Activated T-helper 1 cell treated with anti-CD3 and anti-CD28 coated beads, Interleukin-12 subunit alpha, Interleukin-12 subunit beta, Interleukin-2, Interleukin-4 antibody, amounts not matched to agents 30 ng/mL and 10 ng/mL and 1 ng/mL, durations not matched to agents 14 hours and 24 hours and 36 hours (primary cell): ENCODE measurements at regions not wholly inside any gene's neighbourhood (a gene's known extent, or its start where the extent isn't known, plus 50 kb on each side); places are given as distances from the start of the nearest gene placed in this dataset.

ENCODE experiments used
- DNase-seq: peaks from one replicate; pipeline ENCODE4 v3.0.0; 2021; ENCODE audit warnings: low spot score
- H3K27ac Mint-ChIP-seq: one replicate; pipeline ENCODE4 v1.8.0; 2021; ENCODE audit warnings: mild to moderate bottlenecking, mixed read lengths
- H3K27me3 Mint-ChIP-seq: one replicate; pipeline ENCODE4 v1.8.0; 2022; ENCODE audit warnings: mild to moderate bottlenecking, moderate library complexity, mixed read lengths; ENCODE audit not compliant: insufficient read depth
- H3K36me3 Mint-ChIP-seq: one replicate; pipeline ENCODE4 v1.8.0; 2021; ENCODE audit warnings: low read depth, mixed read lengths
- H3K4me1 Mint-ChIP-seq: one replicate; pipeline ENCODE4 v1.8.0; 2021; ENCODE audit warnings: low read depth, mixed read lengths
- H3K4me3 Mint-ChIP-seq: one replicate; pipeline ENCODE4 v1.8.0; 2021; ENCODE audit warnings: mild to moderate bottlenecking, moderate library complexity, mixed read lengths
- H3K9me3 Mint-ChIP-seq: one replicate; pipeline ENCODE4 v1.8.0; 2021; ENCODE audit warnings: mixed read lengths
- intact Hi-C: fragments of 100-400 bp; cut with micrococcal nuclease; formaldehyde crosslinking; loops from one replicate; pipeline ENCODE4 v1.15.1; 2024

- H3K9me3 Mint-ChIP-seq, result no peaks in the 10 kb centered on the region
- no peak overlapping the region for H3K4me3 Mint-ChIP-seq
- no peak overlapping the region for H3K27ac Mint-ChIP-seq
- peaks cover 41% of the 10 kb centered on the region for H3K4me1 Mint-ChIP-seq
- H3K27me3 Mint-ChIP-seq, result peaks cover 2% of the 10 kb centered on the region
- peaks cover 8% of the 10 kb centered on the region for H3K36me3 Mint-ChIP-seq
- no peak for DNase-seq
- intact Hi-C loops, result no loop called here
These were observed 163.7 kb upstream of the SERTAD2 start for GRCh38 chr2:64817453-64817852.

GRCh38 chr2:64818664-64819060 is 164.9 kb upstream of the SERTAD2 start:
- Mint-ChIP-seq H3K27ac (peak overlapping the region; percentile 93), H3K4me3 (peak overlapping the region; percentile 30), H3K4me1 (peaks cover 39% of the 10 kb centered on the region), H3K36me3 (peaks cover 9% of the 10 kb centered on the region), H3K9me3 (no peaks in the 10 kb centered on the region), H3K27me3 (peaks cover 2% of the 10 kb centered on the region)
- DNase-seq, result no peak
- intact Hi-C loops, result loop anchor here (1.0 kb wide), 3 partner anchors 11 to 67 kb away; no protein-coding TSS in a partner anchor

GRCh38 chr2:64819361-64819760 is 165.6 kb upstream of the SERTAD2 start:
- Mint-ChIP-seq H3K27me3 (peaks cover 2% of the 10 kb centered on the region), H3K36me3 (peaks cover 9% of the 10 kb centered on the region), H3K4me1 (peaks cover 39% of the 10 kb centered on the region), H3K27ac (peak overlapping the region; percentile 93), H3K9me3 (no peaks in the 10 kb centered on the region), H3K4me3 (peak overlapping the region; percentile 68)
- no peak for DNase-seq
- intact Hi-C loops, result loop anchor here (1.0 kb wide), 3 partner anchors 12 to 68 kb away; no protein-coding TSS in a partner anchor

GRCh38 chr2:64819774-64820688 is 166.3 kb upstream of the SERTAD2 start:
- Mint-ChIP-seq H3K4me1 (peaks cover 39% of the 10 kb centered on the region), H3K4me3 (peak overlapping the region; percentile 68), H3K36me3 (peaks cover 9% of the 10 kb centered on the region), H3K27ac (peak overlapping the region; percentile 93), H3K27me3 (peaks cover 2% of the 10 kb centered on the region), H3K9me3 (no peaks in the 10 kb centered on the region)
- intact Hi-C loops, result loop anchor here (1.0 kb wide), 4 partner anchors 11 to 69 kb away; no protein-coding TSS in a partner anchor
- DNase-seq, result peak; percentile 30

GRCh38 chr2:64820901-64821300 is 167.2 kb upstream of the SERTAD2 start:
- peaks cover 9% of the 10 kb centered on the region for H3K36me3 Mint-ChIP-seq
- intact Hi-C loops, result loop anchor here (1.0 kb wide), 1 partner anchor 10 kb away; no protein-coding TSS in a partner anchor
- H3K4me3 Mint-ChIP-seq, result no peak overlapping the region
- DNase-seq, result no peak
- H3K27me3 Mint-ChIP-seq, result peaks cover 2% of the 10 kb centered on the region
- H3K4me1 Mint-ChIP-seq, result peaks cover 33% of the 10 kb centered on the region
- H3K9me3 Mint-ChIP-seq, result no peaks in the 10 kb centered on the region
- no peak overlapping the region for H3K27ac Mint-ChIP-seq

- Mint-ChIP-seq H3K4me1 (peaks cover 21% of the 10 kb centered on the region), H3K27ac (no peak overlapping the region), H3K27me3 (no peaks in the 10 kb centered on the region), H3K9me3 (no peaks in the 10 kb centered on the region), H3K36me3 (peaks cover 9% of the 10 kb centered on the region), H3K4me3 (no peak overlapping the region)
- DNase-seq, result no peak
- intact Hi-C loops, result no loop called here
These were observed 165.4 kb upstream of the SLC1A4 start for GRCh38 chr2:64823794-64824193.

GRCh38 chr2:64825831-64826491 is 163.2 kb upstream of the SLC1A4 start:
- intact Hi-C loops, result no loop called here
- Mint-ChIP-seq H3K9me3 (no peaks in the 10 kb centered on the region), H3K4me3 (no peak overlapping the region), H3K27ac (no peak overlapping the region), H3K36me3 (peaks cover 6% of the 10 kb centered on the region), H3K27me3 (no peaks in the 10 kb centered on the region), H3K4me1 (peaks cover 8% of the 10 kb centered on the region)
- DNase-seq, result no peak

- Mint-ChIP-seq H3K27me3 (no peaks in the 10 kb centered on the region), H3K4me1 (peaks cover 13% of the 10 kb centered on the region), H3K4me3 (no peak overlapping the region), H3K9me3 (no peaks in the 10 kb centered on the region), H3K27ac (no peak overlapping the region), H3K36me3 (peaks cover 6% of the 10 kb centered on the region)
- intact Hi-C loops, result no loop called here
- DNase-seq, result no peak
These were observed 162.5 kb upstream of the SLC1A4 start for GRCh38 chr2:64826703-64827102.

- no peak for DNase-seq
- no peaks in the 10 kb centered on the region for H3K36me3 Mint-ChIP-seq
- H3K27me3 Mint-ChIP-seq, result no peaks in the 10 kb centered on the region
- no peak overlapping the region for H3K4me3 Mint-ChIP-seq
- H3K4me1 Mint-ChIP-seq, result peaks cover 25% of the 10 kb centered on the region
- H3K9me3 Mint-ChIP-seq, result no peaks in the 10 kb centered on the region
- intact Hi-C loops, result no loop called here
- H3K27ac Mint-ChIP-seq, result no peak overlapping the region
These were observed 160.9 kb upstream of the SLC1A4 start for GRCh38 chr2:64828261-64828660.

GRCh38 chr2:64829525-64829924 is 159.7 kb upstream of the SLC1A4 start:
- no peak for DNase-seq
- peaks cover 1% of the 10 kb centered on the region for H3K27me3 Mint-ChIP-seq
- H3K4me3 Mint-ChIP-seq, result no peak overlapping the region
- no peak overlapping the region for H3K27ac Mint-ChIP-seq
- intact Hi-C loops, result no loop called here
- H3K4me1 Mint-ChIP-seq, result peaks cover 31% of the 10 kb centered on the region
- H3K36me3 Mint-ChIP-seq, result no peaks in the 10 kb centered on the region
- no peaks in the 10 kb centered on the region for H3K9me3 Mint-ChIP-seq

GRCh38 chr2:64831134-64831976 is 157.8 kb upstream of the SLC1A4 start:
- H3K9me3 Mint-ChIP-seq, result no peaks in the 10 kb centered on the region
- peaks cover 31% of the 10 kb centered on the region for H3K4me1 Mint-ChIP-seq
- no peaks in the 10 kb centered on the region for H3K36me3 Mint-ChIP-seq
- intact Hi-C loops, result loop anchor here (1.0 to 2.0 kb wide), 10 partner anchors 11 to 307 kb away; partner anchors contain the start of gene AFTPH
- H3K27ac Mint-ChIP-seq, result peak overlapping the region; percentile 73
- DNase-seq, result peak; percentile 73
- peaks cover 1% of the 10 kb centered on the region for H3K27me3 Mint-ChIP-seq
- no peak overlapping the region for H3K4me3 Mint-ChIP-seq

GRCh38 chr2:64831977-64832328 is 157.2 kb upstream of the SLC1A4 start:
- H3K27ac Mint-ChIP-seq, result peak overlapping the region; percentile 73
- no peak overlapping the region for H3K4me3 Mint-ChIP-seq
- H3K4me1 Mint-ChIP-seq, result peaks cover 31% of the 10 kb centered on the region
- H3K36me3 Mint-ChIP-seq, result no peaks in the 10 kb centered on the region
- H3K27me3 Mint-ChIP-seq, result peaks cover 1% of the 10 kb centered on the region
- H3K9me3 Mint-ChIP-seq, result no peaks in the 10 kb centered on the region
- DNase-seq, result no peak
- intact Hi-C loops, result loop anchor here (1.0 to 2.0 kb wide), 10 partner anchors 12 to 308 kb away; partner anchors contain the start of gene AFTPH
